Neuronal stem cell (in vitro differentiated cells): ENCODE measurements at regions not wholly inside any gene's neighbourhood (a gene's known extent, or its start where the extent isn't known, plus 50 kb on each side); places are given as distances from the start of the nearest gene placed in this dataset.

Experiments
- DNase-seq: peaks from one replicate; pipeline ENCODE4 v3.0.0-alpha.2; 2013; ENCODE audit warnings: low spot score
- H2AFZ ChIP-seq: one replicate; pipeline ENCODE4 v1.6.1; 2013; ENCODE audit warnings: mild to moderate bottlenecking, low read length, inconsistent platforms
- H2AK5ac ChIP-seq: 2 replicates; pipeline ENCODE4 v1.6.1; 2013; ENCODE audit warnings: low read depth, mild to moderate bottlenecking, inconsistent platforms, low read length, moderate library complexity, mixed read lengths
- H2BK120ac ChIP-seq: 2 replicates; pipeline ENCODE4 v1.6.1; 2013; ENCODE audit warnings: low read depth, mild to moderate bottlenecking, inconsistent platforms, low read length, moderate library complexity, mixed read lengths
- H2BK12ac ChIP-seq: one replicate; pipeline ENCODE4 v1.6.1; 2013; ENCODE audit warnings: low read length, inconsistent platforms
- H2BK15ac ChIP-seq: 2 replicates; pipeline ENCODE4 v1.6.1; 2013; ENCODE audit warnings: mild to moderate bottlenecking, low read length, inconsistent platforms, mixed read lengths
- H2BK5ac ChIP-seq: one replicate; pipeline ENCODE4 v1.6.1; 2013; ENCODE audit warnings: inconsistent platforms, mild to moderate bottlenecking, low read length, moderate library complexity
- H3K14ac ChIP-seq: one replicate; pipeline ENCODE4 v1.6.1; 2013; ENCODE audit warnings: low read length, inconsistent platforms
- H3K18ac ChIP-seq: 2 replicates; pipeline ENCODE4 v1.6.1; 2013; ENCODE audit warnings: low read length, inconsistent platforms
- H3K23ac ChIP-seq: 2 replicates; pipeline ENCODE4 v1.6.1; 2013; ENCODE audit warnings: low read depth, mild to moderate bottlenecking, mixed read lengths, low read length, inconsistent platforms; ENCODE audit not compliant: poor library complexity
- H3K27ac ChIP-seq: replicated peaks from 3 replicates; pipeline ENCODE4 v1.5.1; 2013; ENCODE audit warnings: low read length, inconsistent platforms
- H3K27me3 ChIP-seq, 3 experiments: 2 replicates each; pipeline ENCODE4 v1.6.1; 2013; ENCODE audit warnings: low read length in 3 of 3, mild to moderate bottlenecking in 2 of 3, inconsistent platforms in 1 of 3, low read depth in 1 of 3, mixed read lengths in 1 of 3, moderate library complexity in 1 of 3; ENCODE audit not compliant: control insufficient read depth in 3 of 3, insufficient read depth in 3 of 3
- H3K36me3 ChIP-seq, 2 donors: replicated peaks in 1 of 2; 2 replicates each; pipeline ENCODE4 v1.6.1; 2013; ENCODE audit warnings: low read length in 2 of 2; ENCODE audit not compliant: control insufficient read depth in 2 of 2, insufficient read depth in 2 of 2
- H3K4ac ChIP-seq: 2 replicates; pipeline ENCODE4 v1.6.1; 2013; ENCODE audit warnings: inconsistent platforms, mild to moderate bottlenecking, low read length, moderate library complexity
- H3K4me1 ChIP-seq, 2 donors: 1 replicate in 1 of 2; 2 replicates in 1 of 2; pipeline ENCODE4 v1.6.1; 2013; ENCODE audit warnings: low read length in 2 of 2, low read depth in 1 of 2; ENCODE audit not compliant: control insufficient read depth in 2 of 2, insufficient read depth in 1 of 2
- H3K4me2 ChIP-seq: one replicate; pipeline ENCODE4 v1.6.1; 2013; ENCODE audit warnings: mild to moderate bottlenecking, low read length, inconsistent platforms; ENCODE audit not compliant: insufficient read depth, poor library complexity, severe bottlenecking
- H3K4me3 ChIP-seq, 2 donors: 2 replicates each; pipeline ENCODE4 v1.5.1; 2013; ENCODE audit warnings: low read length in 2 of 2, mild to moderate bottlenecking in 2 of 2, inconsistent platforms in 1 of 2, moderate library complexity in 1 of 2
- H3K79me1 ChIP-seq: one replicate; pipeline ENCODE4 v1.6.1; 2013; ENCODE audit warnings: low read depth, mild to moderate bottlenecking, inconsistent platforms, low read length, moderate library complexity
- H3K9ac ChIP-seq: one replicate; pipeline ENCODE4 v1.6.1; 2013; ENCODE audit warnings: mild to moderate bottlenecking, low read depth, low read length, inconsistent platforms; ENCODE audit not compliant: poor library complexity
- H3K9me3 ChIP-seq, 2 donors: replicated peaks in 1 of 2; 2 replicates each; pipeline versions ENCODE3 to v1.6.1; 2013; ENCODE audit warnings: low read length in 2 of 2, mild to moderate bottlenecking in 2 of 2, inconsistent platforms in 1 of 2, low read depth in 1 of 2, mixed read lengths in 1 of 2, moderate library complexity in 1 of 2; ENCODE audit not compliant: control insufficient read depth in 2 of 2, insufficient read depth in 1 of 2
- H4K8ac ChIP-seq: one replicate; pipeline ENCODE4 v1.6.1; 2013; ENCODE audit warnings: low read depth, mild to moderate bottlenecking, inconsistent platforms, low read length, moderate library complexity
- H4K91ac ChIP-seq: one replicate; pipeline ENCODE4 v1.6.1; 2013; ENCODE audit warnings: low read length, low read depth, mild to moderate bottlenecking, inconsistent platforms; ENCODE audit not compliant: poor library complexity
- WGBS, 2 donors: extraction: QIAGEN DNeasy Blood & Tissue Kit; methylation state at CpG; one replicate each; pipeline ENCODE4 v1.1.7; 2013; ENCODE audit warnings: missing lambda C conversion rate in 2 of 2, mixed read lengths in 1 of 2; ENCODE audit not compliant: insufficient read length in 2 of 2, insufficient replicate concordance in 1 of 2; ENCODE audit errors: extremely low coverage in 2 of 2; 5-methylcytosine and 5-hydroxymethylcytosine counted together

DNA sequence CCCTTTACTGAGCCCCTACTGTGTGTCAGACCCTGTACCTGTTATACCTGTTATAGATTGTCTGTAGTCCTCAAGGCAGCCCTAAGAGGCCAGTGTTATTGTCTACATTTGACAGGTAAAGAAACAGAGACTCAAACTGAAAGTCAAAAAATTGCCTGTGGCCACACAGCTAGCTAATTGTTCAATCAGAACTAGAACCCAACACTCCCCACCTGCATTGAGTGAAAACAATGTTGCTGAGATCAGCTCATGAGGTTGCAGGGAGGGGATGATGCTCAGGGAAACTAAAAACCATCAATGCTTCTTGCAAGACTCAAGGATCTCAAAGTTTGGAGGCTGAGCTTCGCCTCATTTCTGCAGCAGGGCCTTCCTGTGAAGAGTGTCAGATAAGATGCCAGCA lies 109.5 kb upstream of the LMO4 start:
- no peak overlapping the region for H3K27ac ChIP-seq
- H3K79me1 ChIP-seq: no peaks in the 10 kb centered on the region
- DNase-seq: no peak
- peaks cover 0 to 2% of the 10 kb centered on the region in 2 donors for H3K9me3 ChIP-seq
- H3K36me3 ChIP-seq: no peaks in the 10 kb centered on the region
- no peak overlapping the region for H3K14ac ChIP-seq
- H3K4me1 ChIP-seq: no peaks in the 10 kb centered on the region
- H2AK5ac ChIP-seq: no peak overlapping the region
- H3K9ac ChIP-seq: no peak overlapping the region
- no peak overlapping the region for H4K91ac ChIP-seq
- H3K4me3 ChIP-seq: no peak overlapping the region
- no peak overlapping the region for H2AFZ ChIP-seq
- WGBS, 2 donors: no CpG with 5 or more reads among the region's 1 CpG
- no peak overlapping the region for H3K4me2 ChIP-seq
- no peak overlapping the region for H3K18ac ChIP-seq
- no peak overlapping the region for H4K8ac ChIP-seq
- H2BK12ac ChIP-seq: no peak overlapping the region
- no peaks in the 10 kb centered on the region for H3K27me3 ChIP-seq
- no peak overlapping the region for H2BK120ac ChIP-seq
- H2BK15ac ChIP-seq: no peak overlapping the region
- no peak overlapping the region for H3K4ac ChIP-seq
- no peak overlapping the region for H3K23ac ChIP-seq
- H2BK5ac ChIP-seq: no peak overlapping the region

DNA sequence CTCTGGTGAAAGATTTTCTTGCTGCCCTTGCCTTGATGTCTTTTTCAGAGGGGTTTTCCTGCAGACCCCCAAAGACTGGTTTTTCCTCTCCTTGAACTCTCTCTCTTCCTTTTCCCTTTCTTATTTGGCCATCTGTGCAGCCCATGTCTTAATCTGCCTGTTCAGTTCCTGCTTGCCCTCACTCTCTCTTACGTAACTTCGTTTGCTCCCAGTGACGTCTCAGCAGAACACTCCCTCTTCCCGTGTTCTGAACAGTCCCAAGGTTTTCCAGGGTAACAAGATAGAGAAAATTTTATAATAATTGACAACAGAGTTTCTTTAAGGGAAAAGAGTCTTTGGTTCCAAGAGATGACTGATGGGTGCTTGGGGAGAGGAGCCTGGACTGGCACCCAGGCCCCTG lies 109.1 kb upstream of the LMO4 start:
- Histone ChIP-seq H3K27ac (no peak overlapping the region), H3K4me1 (no peaks in the 10 kb centered on the region), H3K79me1 (no peaks in the 10 kb centered on the region), H3K9me3 (peaks cover 0 to 2% of the 10 kb centered on the region in 2 donors), H4K8ac (no peak overlapping the region), H2BK12ac (no peak overlapping the region), H2AFZ (no peak overlapping the region), H3K14ac (no peak overlapping the region), H3K4me3 (no peak overlapping the region), H3K36me3 (no peaks in the 10 kb centered on the region), H3K4ac (no peak overlapping the region), H2BK120ac (no peak overlapping the region), H3K23ac (no peak overlapping the region), H2BK15ac (no peak overlapping the region), H3K27me3 (no peaks in the 10 kb centered on the region), H2AK5ac (no peak overlapping the region), H3K9ac (no peak overlapping the region), H3K4me2 (no peak overlapping the region), H3K18ac (no peak overlapping the region), H4K91ac (no peak overlapping the region), H2BK5ac (no peak overlapping the region)
- WGBS, 2 donors: no CpG with 5 or more reads among the region's 4 CpGs
- DNase-seq: no peak

DNA sequence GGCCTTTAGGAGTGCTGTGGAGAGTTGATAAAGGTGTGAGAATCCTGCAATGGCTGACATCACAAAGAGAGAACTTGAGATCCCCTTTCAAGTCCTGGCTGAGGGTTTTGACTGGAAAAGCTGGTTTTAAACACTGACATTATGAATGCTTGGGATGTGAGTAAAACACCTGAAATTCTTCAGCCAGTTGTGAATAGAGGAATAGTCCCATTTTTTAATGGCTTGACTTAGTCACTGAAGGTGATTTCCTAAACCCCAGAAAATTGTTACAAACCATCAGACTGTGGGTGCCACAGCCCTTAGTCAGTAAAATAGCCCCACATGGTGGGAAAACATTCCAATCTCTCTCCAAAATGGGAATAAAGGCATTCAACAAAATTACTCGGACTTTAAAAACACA lies 107.7 kb upstream of the LMO4 start:
- Histone ChIP-seq H2BK15ac (no peak overlapping the region), H2AK5ac (no peak overlapping the region), H3K36me3 (no peaks in the 10 kb centered on the region), H3K4me2 (no peak overlapping the region), H4K91ac (no peak overlapping the region), H3K14ac (no peak overlapping the region), H3K79me1 (no peaks in the 10 kb centered on the region), H3K4ac (no peak overlapping the region), H2BK5ac (no peak overlapping the region), H3K9me3 (no peaks in the 10 kb centered on the region), H2BK12ac (no peak overlapping the region), H3K18ac (no peak overlapping the region), H3K27me3 (no peaks in the 10 kb centered on the region), H4K8ac (no peak overlapping the region), H2AFZ (no peak overlapping the region), H3K9ac (no peak overlapping the region), H3K27ac (no peak overlapping the region), H2BK120ac (no peak overlapping the region), H3K4me3 (no peak overlapping the region), H3K23ac (no peak overlapping the region), H3K4me1 (peaks cover 0 to 2% of the 10 kb centered on the region in 2 donors)
- WGBS, 2 donors: no CpG with 5 or more reads among the region's 1 CpG
- DNase-seq: no peak

DNA sequence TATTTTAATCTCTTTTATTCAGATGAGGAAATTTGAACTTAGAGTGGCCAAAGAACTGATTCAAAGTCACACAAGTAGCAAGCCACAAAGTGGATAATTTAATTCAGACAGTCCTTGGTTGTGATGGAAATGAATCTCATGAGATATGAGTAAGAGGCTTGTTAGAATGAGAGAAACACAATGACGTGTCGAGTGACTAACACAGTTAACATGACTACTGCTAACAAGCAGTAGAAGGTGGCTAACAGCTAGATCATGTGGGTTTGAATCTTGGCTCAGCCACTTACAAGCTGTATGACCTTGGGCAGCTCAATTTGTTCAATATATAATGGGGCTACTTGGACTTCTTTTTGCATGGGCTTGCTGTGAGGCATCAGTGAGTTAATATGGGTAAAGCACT lies 104.5 kb upstream of the LMO4 start:
- Histone ChIP-seq H2BK15ac (no peak overlapping the region), H3K4me3 (no peak overlapping the region), H4K91ac (no peak overlapping the region), H3K23ac (no peak overlapping the region), H3K36me3 (no peaks in the 10 kb centered on the region), H3K4me2 (no peak overlapping the region), H3K79me1 (no peaks in the 10 kb centered on the region), H2AK5ac (no peak overlapping the region), H3K27me3 (no peaks in the 10 kb centered on the region), H3K4me1 (peaks cover 0 to 10% of the 10 kb centered on the region in 2 donors), H2AFZ (no peak overlapping the region), H4K8ac (no peak overlapping the region), H3K9me3 (no peaks in the 10 kb centered on the region), H3K9ac (no peak overlapping the region), H2BK12ac (no peak overlapping the region), H2BK120ac (no peak overlapping the region), H3K18ac (no peak overlapping the region), H3K4ac (no peak overlapping the region), H3K27ac (no peak overlapping the region), H3K14ac (no peak overlapping the region), H2BK5ac (no peak overlapping the region)
- no CpG with 5 or more reads among the region's 2 CpGs for WGBS, 2 donors
- DNase-seq: no peak
